HG02852 (cell line): ENCODE measurements at regions not wholly inside any gene's neighbourhood (a gene's known extent, or its start where the extent isn't known, plus 50 kb on each side); places are given as distances from the start of the nearest gene placed in this dataset.

Experiments used
- ATAC-seq: cut with Tn5 transposase; IDR thresholded peaks from one replicate; pipeline ENCODE4 v1.9.1; 2021; ENCODE audit warnings: mild to moderate bottlenecking, moderate library complexity; ENCODE audit not compliant: unreplicated experiment

- no peak for ATAC-seq
These were observed 90.8 kb upstream of the CALM2 start for GRCh38 chr2:47266939-47267710.

- ATAC-seq = no peak
These were observed 89.5 kb upstream of the CALM2 start for GRCh38 chr2:47265751-47266231.

- ATAC-seq = no peak
These were observed 88.8 kb upstream of the CALM2 start for GRCh38 chr2:47265158-47265557.

GRCh38 chr2:47264686-47265085 is 88.4 kb upstream of the CALM2 start:
- no peak for ATAC-seq

GRCh38 chr2:47264143-47264542 is 87.8 kb upstream of the CALM2 start:
- no peak for ATAC-seq

GRCh38 chr2:47262657-47263056 is 86.3 kb upstream of the CALM2 start:
- ATAC-seq = no peak

- ATAC-seq = no peak
These were observed 84.7 kb upstream of the CALM2 start for GRCh38 chr2:47260971-47261370.

- no peak for ATAC-seq
These were observed 83.5 kb upstream of the CALM2 start for GRCh38 chr2:47259829-47260228.

- no peak for ATAC-seq
These were observed 81.6 kb upstream of the CALM2 start for GRCh38 chr2:47257946-47258348.

- ATAC-seq = no peak
These were observed 80.2 kb upstream of the CALM2 start for GRCh38 chr2:47256416-47257087.

GRCh38 chr2:47255794-47256193 is 79.5 kb upstream of the CALM2 start:
- no peak for ATAC-seq

GRCh38 chr2:47254464-47254863 is 78.2 kb upstream of the CALM2 start:
- ATAC-seq = no peak

GRCh38 chr2:47253447-47253846 is 77.1 kb upstream of the CALM2 start:
- ATAC-seq = no peak

GRCh38 chr2:47251404-47251675 is 75.0 kb upstream of the CALM2 start:
- no peak for ATAC-seq

GRCh38 chr2:47250586-47251403 is 74.5 kb upstream of the CALM2 start:
- no peak for ATAC-seq

GRCh38 chr2:47249931-47250330 is 73.6 kb upstream of the CALM2 start:
- ATAC-seq = no peak

GRCh38 chr2:47249157-47249900 is 73.0 kb upstream of the CALM2 start:
- no peak for ATAC-seq

- no peak for ATAC-seq
These were observed 67.4 kb upstream of the CALM2 start for GRCh38 chr2:47243596-47244323.

- no peak for ATAC-seq
These were observed 65.4 kb upstream of the CALM2 start for GRCh38 chr2:47241715-47242114.
